ENCODE measurements at regions not wholly inside any gene's neighbourhood (a gene's known extent, or its start where the extent isn't known, plus 50 kb on each side); places are given as distances from the start of the nearest gene placed in this dataset.

DNA sequence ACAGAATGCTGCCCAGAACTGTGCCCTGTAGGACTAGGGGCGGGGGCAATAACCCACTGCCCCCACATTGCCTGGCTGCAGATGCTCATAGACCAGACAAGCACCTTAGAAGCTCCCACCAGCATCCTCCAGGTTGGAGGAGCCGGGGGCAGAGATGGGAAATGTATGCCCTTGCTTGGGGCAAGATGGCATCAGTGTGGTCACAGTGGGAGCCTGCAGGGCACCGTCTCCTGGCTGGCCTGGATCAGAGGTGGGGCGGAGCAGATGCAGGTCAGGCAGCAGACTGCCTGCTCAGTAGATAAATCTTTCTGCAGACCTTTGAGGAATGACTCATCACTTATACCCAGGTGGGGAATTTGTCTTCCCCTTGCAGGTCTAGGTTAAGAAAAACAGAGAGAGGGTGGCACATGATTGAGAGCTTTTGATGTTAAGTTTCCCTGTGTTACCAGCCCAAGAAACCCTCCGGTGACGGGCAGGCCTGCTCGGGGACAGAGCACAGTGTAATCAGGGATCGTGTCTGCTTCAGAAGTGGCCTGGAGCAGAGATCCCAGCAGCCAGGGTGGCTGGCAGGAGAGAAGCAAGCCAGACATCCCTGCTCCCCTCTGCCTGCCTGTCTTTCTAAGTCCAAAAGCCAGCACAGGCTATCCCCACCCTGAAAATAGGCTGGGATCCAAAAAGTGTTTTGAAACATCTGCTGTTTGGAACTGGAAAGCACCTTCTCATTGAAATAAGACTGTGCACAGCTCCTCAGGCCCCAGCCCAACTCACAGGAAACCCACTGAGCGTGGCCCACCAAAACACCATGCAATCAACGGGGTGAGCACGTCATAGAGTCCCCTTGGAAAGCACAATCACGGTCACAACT, 50.7 kb upstream of the RPL38 start:
- DNase-seq = no peak

DNA sequence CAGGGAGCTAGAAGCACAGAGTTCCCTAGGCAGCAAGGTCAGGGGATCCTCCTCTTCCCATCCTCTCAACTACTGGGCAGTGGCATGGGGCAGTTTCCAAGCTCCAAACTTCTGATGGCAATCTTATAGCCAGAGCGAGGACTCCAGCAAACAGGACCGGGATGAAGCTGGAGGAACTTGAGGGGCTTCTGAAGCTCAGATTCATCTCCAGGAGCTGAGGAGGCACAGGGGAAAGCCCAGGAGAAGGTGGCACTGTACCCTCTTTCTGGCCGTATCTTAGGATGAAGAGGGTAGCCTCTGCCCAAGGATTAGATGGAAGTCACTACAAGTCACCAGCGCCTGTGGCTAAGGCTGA, 50.0 kb upstream of the RPL38 start:
- DNase-seq = no peak

Data from activated T-cell treated with anti-CD3 and anti-CD28 coated beads, Interleukin-2, amount 50 U/mL, for 1 hour (primary cell).